Smooth muscle cell (in vitro differentiated cells): ENCODE measurements at regions not wholly inside any gene's neighbourhood (a gene's known extent, or its start where the extent isn't known, plus 50 kb on each side); places are given as distances from the start of the nearest gene placed in this dataset.

Experiments used
- DNase-seq: peaks from one replicate; lab custom pipeline; 2025; ENCODE audit not compliant: unreplicated experiment; lab: John Stamatoyannopoulos, UW
- H2AFZ ChIP-seq: fragments of 200-600 bp; sonication (generic); 2 replicates; pipeline ENCODE4 v1.6.0; 2016; ENCODE audit warnings: antibody characterized with exemption, low read depth, mild to moderate bottlenecking
- H3F3A ChIP-seq: fragments of 200-600 bp; sonication (generic); 2 replicates; pipeline ENCODE4 v1.6.0; 2017; ENCODE audit warnings: antibody characterized with exemption, low read depth
- H3K27ac ChIP-seq: fragments of 200-600 bp; sonication (generic); 2 replicates; pipeline ENCODE4 v1.5.1; 2016; ENCODE audit warnings: low read depth, mild to moderate bottlenecking
- H3K27me3 ChIP-seq: fragments of 200-600 bp; sonication (generic); 2 replicates; pipeline ENCODE4 v1.6.1; 2016; ENCODE audit warnings: low read depth, mild to moderate bottlenecking
- H3K36me3 ChIP-seq: fragments of 200-600 bp; sonication (generic); 2 replicates; pipeline ENCODE4 v1.5.1; 2016; ENCODE audit warnings: low read depth
- H3K4me1 ChIP-seq: fragments of 200-600 bp; sonication (generic); 2 replicates; pipeline ENCODE4 v1.5.1; 2016; ENCODE audit warnings: low read depth
- H3K4me2 ChIP-seq: fragments of 200-600 bp; sonication (generic); 2 replicates; pipeline ENCODE4 v1.6.0; 2016; ENCODE audit warnings: mild to moderate bottlenecking
- H3K4me3 ChIP-seq: fragments of 200-600 bp; sonication (generic); 2 replicates; pipeline ENCODE4 v1.5.1; 2016; ENCODE audit warnings: mild to moderate bottlenecking
- H3K79me2 ChIP-seq: fragments of 200-600 bp; sonication (generic); 2 replicates; pipeline ENCODE4 v1.6.0; 2016; ENCODE audit warnings: low read depth, mild to moderate bottlenecking
- H3K9ac ChIP-seq: fragments of 200-600 bp; sonication (generic); 2 replicates; pipeline ENCODE4 v1.6.0; 2016; ENCODE audit warnings: low read depth
- H3K9me3 ChIP-seq: fragments of 200-600 bp; sonication (generic); replicated peaks from 2 replicates; pipeline ENCODE4 v1.5.1; 2016; ENCODE audit warnings: low read depth
- H4K20me1 ChIP-seq: fragments of 200-600 bp; sonication (generic); 2 replicates; pipeline ENCODE4 v1.6.0; 2016; ENCODE audit warnings: low read depth
- CTCF ChIP-seq: fragments of 200-600 bp; sonication (generic); IDR thresholded peaks from 2 replicates; pipeline ENCODE4 v1.5.1; 2017; ENCODE audit warnings: borderline replicate concordance, mild to moderate bottlenecking, antibody characterized with exemption; ENCODE audit not compliant: insufficient read depth, poor library complexity, severe bottlenecking
- WGBS: methylation state at CpG from one replicate; pipeline ENCODE4 v1.1.7; 2016; ENCODE audit warnings: low lambda C conversion rate; 5-methylcytosine and 5-hydroxymethylcytosine counted together

GRCh38 chr19:29131456-29131855 is 81.5 kb downstream of the UQCRFS1 start:
- no peaks in the 10 kb centered on the region for H3K4me1 ChIP-seq
- no peaks in the 10 kb centered on the region for H3K27me3 ChIP-seq
- H3K9me3 ChIP-seq: no peaks in the 10 kb centered on the region
- no peak for TF ChIP-seq CTCF
- no peak overlapping the region for H3K4me3 ChIP-seq
- no peak overlapping the region for H3K27ac ChIP-seq
- H2AFZ ChIP-seq: no peak overlapping the region
- 58% methylated on average over 2 of the region's 2 CpGs for WGBS
- no peak overlapping the region for H3K9ac ChIP-seq
- no peaks in the 10 kb centered on the region for H3F3A ChIP-seq
- H3K79me2 ChIP-seq: no peaks in the 10 kb centered on the region
- H3K4me2 ChIP-seq: no peak overlapping the region
- no peak for DNase-seq
- H3K36me3 ChIP-seq: no peaks in the 10 kb centered on the region
- H4K20me1 ChIP-seq: no peaks in the 10 kb centered on the region

GRCh38 chr19:29129148-29129547 is 83.8 kb downstream of the UQCRFS1 start:
- 89% methylated on average over 13 of the region's 13 CpGs for WGBS

GRCh38 chr19:29128203-29128602 is 84.7 kb downstream of the UQCRFS1 start:
- no peaks in the 10 kb centered on the region for H3K9me3 ChIP-seq

More at GRCh38 chr19:29129148-29129547, 83.8 kb downstream of the UQCRFS1 start:
- Histone ChIP-seq H3K4me3 (no peak overlapping the region), H3K27ac (no peak overlapping the region), H3K27me3 (no peaks in the 10 kb centered on the region), H3K9me3 (no peaks in the 10 kb centered on the region), H3K9ac (no peak overlapping the region), H3K4me2 (no peak overlapping the region), H3K4me1 (no peaks in the 10 kb centered on the region), H4K20me1 (no peaks in the 10 kb centered on the region), H3F3A (no peaks in the 10 kb centered on the region), H2AFZ (no peak overlapping the region), H3K79me2 (no peaks in the 10 kb centered on the region), H3K36me3 (no peaks in the 10 kb centered on the region)
- TF ChIP-seq CTCF: no peak
- no peak for DNase-seq

More at GRCh38 chr19:29128203-29128602, 84.7 kb downstream of the UQCRFS1 start:
- no peaks in the 10 kb centered on the region for H3K36me3 ChIP-seq
- DNase-seq: no peak
- no peak overlapping the region for H3K27ac ChIP-seq
- H3K79me2 ChIP-seq: no peaks in the 10 kb centered on the region
- no peaks in the 10 kb centered on the region for H3K27me3 ChIP-seq
- H3K4me3 ChIP-seq: no peak overlapping the region
- no peak overlapping the region for H2AFZ ChIP-seq
- H3F3A ChIP-seq: no peaks in the 10 kb centered on the region
- no peak overlapping the region for H3K9ac ChIP-seq
- H3K4me2 ChIP-seq: no peak overlapping the region
- WGBS: 86% methylated on average over 8 of the region's 8 CpGs
- TF ChIP-seq CTCF: no peak
- no peaks in the 10 kb centered on the region for H3K4me1 ChIP-seq
- H4K20me1 ChIP-seq: no peaks in the 10 kb centered on the region
